MV-4-11 (cell line): ENCODE measurements at regions not wholly inside any gene's neighbourhood (a gene's known extent, or its start where the extent isn't known, plus 50 kb on each side); places are given as distances from the start of the nearest gene placed in this dataset.
"Not testable (repeated sequence)": the region's sequence is repeated elsewhere in the genome, so short reads cannot be mapped to it uniquely, and the experiment has no call there.

Source experiments
- DNase-seq: peaks from one replicate; lab custom pipeline; 2025; lab: John Stamatoyannopoulos, UW

DNA sequence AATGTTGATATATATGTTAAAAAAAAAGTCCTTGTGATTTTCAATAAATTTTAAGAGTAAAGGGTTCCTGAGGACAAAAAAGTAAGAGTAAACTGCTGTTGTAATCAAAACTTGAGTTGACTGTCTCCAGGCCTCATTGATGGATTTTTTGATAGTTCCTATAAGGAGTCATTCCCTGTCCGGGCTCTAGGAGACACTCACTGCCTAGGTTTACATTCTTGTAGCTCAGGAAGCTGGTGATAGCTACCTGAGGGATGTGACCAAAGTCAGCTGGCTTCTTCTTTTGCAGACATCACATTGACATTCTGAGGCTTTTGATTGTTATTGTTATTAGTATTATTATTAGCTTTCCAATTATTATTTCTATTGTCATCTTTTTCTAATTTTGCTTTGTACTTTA is 116.5 kb upstream of the FBXL7 start:
- DNase-seq, result no peak

DNA sequence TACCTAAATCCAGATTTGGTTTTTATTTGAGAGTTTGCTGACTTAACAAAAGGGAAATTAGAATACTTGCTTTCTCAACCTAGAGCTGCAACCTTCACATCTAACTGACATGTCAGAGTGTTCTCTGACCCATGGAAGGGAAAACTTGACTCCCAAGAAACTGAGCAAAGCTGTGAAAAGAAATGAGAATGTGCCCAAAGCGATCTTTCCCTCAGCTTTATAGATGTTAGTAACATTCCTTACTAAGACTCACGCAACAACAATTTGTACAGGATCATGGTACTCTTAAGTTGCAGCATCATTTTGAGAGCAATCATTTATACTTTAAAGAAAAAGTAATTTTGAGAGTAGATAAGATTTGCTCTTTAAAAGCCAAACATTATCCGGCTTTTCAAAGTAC is 117.0 kb upstream of the FBXL7 start:
- DNase-seq, result no peak

DNA sequence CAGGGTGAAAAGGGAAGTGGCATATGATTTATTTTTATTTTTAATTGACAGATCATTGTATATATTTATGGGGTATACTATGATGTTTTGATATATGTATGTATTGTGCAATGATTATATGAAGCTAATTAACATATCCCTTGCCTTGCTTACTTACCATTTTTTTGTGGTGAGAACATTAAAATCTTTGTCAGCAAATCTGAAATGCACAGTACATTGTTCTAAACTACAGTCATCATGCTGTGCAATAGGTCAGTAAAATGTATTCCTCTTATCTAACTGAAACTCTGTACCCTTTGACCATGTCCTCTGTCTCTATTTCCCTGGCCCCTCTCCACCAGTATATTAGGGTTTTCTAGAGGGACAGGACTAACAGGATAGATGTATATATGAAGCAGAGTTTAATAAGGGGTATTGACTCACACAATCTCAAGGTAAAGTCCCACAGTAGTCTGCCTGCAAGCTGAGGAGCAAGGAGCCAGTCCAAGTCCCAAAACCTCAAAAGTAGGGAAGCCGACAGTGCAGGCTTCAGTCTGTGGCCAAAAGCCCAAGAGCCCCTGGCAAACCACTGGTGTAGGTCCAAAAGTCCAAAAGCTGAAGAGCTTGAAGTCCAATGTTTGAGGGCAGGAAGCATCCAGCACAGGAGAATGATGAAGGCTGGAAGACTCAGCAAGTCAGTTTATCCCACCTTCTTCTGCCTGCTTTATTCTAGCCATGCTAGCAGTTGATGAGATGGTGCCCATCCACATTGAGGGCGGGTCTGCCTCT is 122.2 kb upstream of the FBXL7 start:
- DNase-seq, result no peak

DNA sequence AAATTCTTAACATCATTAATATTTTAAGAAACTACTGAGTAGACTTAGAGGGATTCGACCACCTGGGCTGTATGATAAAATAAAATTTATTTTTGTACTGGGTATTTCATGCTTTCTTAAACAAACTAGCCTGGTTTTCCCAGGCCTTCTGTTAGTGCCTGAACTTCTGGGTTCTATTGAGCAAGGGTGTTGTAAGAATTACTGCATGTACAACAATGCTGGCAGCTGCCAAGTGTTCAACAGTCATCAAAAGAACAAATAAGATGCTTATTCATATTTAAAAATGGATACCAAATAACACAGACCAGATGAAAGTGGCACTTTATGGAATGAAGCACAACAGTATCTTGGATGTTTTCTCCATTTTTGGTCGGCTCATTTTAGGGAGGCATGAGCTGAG is 123.2 kb upstream of the FBXL7 start:
- DNase-seq, result no peak

DNA sequence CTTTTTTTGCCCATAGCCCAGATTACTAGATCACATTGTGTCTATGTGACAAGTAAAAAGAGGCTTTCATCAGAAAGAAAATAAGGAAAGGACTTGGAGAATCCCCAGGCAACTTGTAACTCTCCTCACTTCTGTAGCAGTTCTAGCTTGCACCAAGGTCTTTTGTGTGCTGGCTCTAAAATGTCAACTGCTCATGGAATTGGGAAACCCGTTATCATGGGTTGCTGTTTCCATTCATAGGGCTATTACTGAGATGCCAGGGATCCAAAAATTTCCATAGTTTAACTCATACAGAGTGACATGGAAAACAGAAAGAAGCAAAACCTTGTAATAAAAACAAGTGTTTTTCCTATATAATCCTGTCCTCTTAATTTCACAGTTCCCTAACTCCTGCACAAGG is 123.9 kb upstream of the FBXL7 start:
- DNase-seq, result no peak

DNA sequence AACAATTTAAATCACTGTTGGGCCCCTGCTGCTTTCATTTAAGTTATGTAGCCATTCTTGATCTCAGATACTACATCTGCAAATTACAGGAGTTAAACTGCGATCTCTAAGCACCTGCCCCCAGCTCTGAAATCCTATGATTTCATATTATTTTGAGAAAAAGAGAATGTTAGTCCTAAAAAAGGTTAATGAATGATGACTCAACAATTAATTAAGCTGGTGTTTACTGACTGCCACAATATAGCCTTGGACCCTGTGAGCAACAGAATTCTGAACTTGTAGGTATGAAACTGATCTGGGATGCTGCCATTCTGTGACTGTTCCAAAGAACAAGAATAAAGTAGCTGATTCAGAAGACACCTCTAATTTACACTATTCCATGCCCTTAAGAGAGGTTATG is 124.4 kb upstream of the FBXL7 start:
- DNase-seq, result no peak

DNA sequence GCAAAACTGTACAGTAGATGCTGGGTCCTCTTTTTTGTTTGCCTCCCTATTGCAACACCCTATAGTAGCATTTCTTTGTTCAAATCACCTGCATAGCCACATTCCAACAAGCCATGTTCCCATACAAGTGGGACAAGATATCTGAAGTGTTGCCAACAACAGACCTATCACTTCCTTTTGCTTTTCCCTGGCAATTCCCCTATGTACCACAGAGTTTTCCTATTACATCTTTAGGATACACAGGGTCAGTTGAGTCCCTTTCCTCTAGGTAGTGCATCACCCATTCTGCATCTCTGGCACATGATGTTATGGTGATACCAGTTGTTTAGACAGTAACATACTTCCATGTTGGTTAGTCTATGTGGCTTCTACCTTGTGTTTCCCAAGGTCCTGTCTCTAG is 125.1 kb upstream of the FBXL7 start:
- no peak for DNase-seq

DNA sequence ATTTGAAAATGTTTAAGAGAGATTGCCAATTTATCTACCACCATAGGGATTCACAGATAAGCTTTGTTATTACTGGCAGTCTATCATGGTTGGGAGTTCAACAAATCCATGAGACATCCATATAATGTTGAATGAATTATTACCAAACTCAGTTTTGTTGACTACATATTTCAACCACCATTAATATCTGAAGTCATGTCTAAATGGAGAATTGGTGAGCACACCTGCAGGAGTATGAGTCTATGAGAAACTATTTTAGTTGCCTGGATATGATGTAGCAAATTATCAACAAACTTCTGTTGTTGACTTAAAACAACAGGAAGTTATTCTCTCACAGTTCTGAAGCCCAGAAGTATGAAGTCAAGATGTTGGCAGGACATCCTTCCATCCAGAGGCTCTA is 126.8 kb upstream of the FBXL7 start:
- no peak for DNase-seq

DNA sequence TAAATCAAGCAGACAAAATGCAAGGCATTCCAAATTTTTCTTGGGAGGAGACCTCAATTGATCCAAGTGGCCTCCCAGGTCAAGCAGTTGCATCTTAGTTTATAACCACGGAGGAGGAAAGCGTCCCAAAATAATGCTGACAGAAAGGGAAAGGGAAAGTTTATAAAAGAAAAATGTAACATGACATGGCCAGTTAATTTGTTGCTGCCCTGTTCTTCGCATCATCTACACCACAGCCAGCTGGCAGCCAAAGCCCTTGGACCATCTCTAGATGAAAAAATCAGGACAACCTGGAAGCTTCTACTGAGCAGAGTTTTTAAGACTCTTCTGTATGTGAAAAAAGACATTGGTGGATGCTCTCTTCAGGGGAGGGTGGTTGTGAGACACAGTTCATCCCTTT is 128.8 kb upstream of the FBXL7 start:
- DNase-seq, result no peak

DNA sequence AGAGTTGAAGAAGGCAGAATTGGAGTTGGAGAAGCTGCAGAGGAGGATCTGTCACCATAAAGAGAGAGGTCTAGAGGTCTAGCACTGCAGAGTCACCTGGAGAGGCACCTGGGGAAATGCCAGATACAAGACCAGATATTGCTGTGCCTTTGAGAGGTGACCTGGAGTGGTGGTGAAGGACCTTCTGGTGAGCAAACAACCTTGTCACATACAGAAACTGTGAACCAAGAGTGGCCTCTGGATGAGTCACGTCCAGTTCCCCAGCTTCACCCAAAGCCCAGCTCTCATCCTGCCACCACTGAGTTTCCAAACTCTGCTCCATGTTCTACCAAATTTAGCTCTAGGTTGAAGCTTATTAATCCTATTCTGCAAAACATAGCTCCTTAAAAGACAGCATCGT is 131.1 kb upstream of the FBXL7 start:
- DNase-seq, result no peak

DNA sequence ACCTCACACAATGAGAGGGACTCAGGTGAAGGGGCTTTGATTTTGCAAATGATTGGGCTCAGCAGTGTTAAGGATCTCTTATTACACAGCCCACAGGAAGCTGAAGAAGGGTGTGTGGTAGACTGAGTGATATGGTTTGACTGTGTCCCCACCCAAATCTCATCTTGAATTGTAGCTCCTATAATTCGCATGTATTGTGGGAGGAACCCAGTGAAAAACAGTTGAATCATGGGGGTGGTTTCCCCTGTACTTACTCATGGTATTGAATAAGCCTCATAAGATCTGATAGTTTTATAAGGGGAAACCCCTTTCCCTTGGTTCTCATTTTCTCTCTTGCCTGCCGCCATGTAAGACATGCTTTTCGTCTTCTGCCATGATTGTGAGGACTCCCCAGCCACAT is 132.5 kb upstream of the FBXL7 start:
- DNase-seq, result no peak

DNA sequence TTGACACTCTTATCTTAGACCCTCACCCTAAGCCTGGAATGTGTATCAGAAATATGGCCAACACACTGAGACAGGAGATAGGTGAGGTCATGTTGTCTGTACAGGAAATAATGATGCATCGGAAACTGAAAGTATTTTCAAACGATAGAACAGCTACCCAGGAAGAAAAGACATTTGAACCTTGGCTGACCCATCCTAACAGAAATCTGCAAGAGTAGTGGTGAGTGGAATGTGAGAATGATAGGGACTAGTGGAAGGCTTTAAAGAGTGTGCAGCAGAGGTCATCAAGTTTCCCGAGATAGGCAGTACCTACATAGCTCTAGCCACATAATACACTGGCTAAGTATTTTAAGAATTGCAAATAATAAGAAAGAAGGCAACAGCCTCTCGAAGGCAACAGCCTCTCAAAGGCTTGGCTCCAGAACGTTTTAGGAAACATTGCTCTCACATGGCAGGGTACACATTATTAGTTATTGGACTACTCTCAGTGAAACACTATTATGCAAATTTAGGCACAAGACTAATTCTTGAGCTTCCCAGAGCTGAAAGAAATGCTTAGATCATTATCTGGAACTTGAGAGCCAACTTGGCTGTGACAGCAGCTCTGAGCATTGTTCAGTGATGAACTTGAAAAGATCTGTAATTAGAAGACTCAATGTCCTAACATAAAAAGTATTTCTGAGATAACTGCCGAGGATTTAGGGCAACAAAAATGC is 133.1 kb upstream of the FBXL7 start:
- DNase-seq, result no peak

DNA sequence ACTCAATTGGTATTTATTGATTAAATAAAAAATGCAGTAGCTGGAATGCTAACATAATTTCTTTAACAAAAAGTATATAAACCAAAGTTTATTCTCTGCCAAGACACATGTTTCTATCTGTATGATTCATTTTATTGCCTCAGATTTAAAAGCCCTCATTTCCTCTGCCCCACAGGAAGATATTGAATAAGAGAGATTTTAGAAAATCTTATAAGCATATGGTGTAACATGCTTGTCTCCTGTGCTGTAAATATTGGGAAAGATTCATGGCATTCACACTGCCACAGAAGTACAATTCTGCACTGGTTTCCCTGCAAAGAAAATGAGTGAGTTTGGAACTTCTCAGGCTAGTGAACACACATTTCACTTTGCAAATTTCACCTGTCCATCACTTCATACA is 134.9 kb upstream of the FBXL7 start:
- DNase-seq, result no peak

DNA sequence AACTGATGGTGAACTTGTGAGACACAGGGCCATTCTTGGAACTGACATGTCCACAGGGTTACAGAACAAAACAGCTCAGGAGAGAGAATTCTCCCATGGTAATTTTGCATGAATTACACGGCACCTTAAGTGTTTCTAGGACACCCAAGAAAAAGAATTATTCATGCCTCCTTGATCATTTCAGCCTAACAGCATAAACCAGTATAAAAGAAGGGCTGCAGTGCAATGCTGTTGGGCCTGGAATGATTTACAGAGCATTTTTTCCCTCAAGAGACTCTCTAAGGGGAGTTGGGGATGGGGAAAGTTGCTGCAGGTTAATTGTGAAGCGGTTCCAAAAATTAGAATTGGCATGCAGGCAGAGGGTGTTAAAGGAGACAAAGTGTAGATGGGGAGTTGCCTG is 136.4 kb upstream of the FBXL7 start:
- no peak for DNase-seq

DNA sequence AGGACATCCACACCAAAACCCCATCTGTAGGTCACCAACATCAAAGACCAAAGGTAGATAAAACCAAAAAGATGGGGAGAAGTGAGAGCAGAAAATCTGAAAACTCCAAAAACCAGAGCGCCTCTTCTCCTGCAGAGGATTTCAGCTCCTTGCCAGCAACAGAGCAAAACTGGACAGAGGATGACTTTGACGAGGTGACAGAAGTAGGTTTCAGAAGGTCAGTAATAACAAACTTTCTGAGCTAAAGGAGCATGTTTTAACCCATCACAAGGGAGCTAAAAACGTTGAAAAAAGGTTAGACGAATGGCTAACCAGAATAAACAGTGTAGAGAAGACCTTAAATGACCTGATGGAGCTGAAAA is 142.9 kb upstream of the FBXL7 start:
- DNase-seq, result not testable (repeated sequence)

DNA sequence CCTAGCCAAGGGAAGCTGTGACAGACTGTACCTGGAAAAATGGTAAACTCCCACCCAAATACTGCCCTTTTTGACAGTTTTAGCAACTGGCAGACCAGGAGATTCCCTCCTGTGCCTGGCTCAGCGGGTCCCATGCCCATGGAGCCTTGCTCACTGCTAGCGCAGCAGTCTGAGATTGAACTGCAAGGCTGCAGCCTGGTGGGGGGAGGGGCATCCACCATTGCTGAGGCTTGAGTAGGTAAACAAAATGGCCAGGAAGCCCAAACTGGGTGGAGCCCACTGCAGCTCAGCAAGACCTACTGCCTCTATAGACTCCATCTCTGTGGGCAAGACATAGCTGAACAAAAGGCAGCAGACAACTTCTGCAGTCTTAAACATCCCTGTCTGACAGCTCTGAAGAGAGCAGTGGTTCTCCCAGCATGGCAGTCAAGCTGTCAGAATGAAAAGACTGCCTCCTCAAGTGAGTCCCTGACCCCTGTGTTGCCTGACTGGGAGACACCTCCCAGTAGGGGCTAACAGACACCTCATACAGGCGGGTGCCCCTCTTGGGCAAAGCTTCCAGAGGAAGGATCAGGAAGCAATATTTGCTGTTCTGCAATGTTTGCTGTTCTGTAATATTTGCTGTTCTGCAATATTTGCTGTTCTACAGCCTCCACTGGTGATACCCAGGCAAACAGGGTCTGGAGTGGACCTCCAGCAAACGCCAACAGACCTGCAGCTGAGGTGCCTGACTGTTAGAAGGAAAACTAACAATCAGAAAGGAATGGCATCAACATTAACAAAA is 143.5 kb upstream of the FBXL7 start:
- DNase-seq, result not testable (repeated sequence)

DNA sequence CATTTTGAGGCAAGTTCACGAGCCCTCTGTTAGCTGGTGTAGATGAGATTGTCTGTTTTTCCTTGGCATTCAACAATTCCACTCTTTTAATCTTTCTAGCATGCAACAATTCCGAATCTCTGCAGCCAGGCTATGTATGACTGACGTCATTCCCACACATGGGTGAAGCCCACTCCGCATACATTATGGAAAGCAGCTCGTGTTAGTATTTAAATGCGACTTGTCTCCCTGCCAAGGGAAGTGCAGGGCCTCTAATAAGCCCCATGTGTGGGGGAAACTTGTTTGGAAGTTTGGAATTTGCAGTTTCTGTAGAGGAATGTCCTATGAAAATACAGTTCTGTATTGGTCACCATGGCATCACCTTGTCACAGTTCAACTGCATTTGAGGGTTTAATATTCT is 146.0 kb upstream of the FBXL7 start:
- DNase-seq, result no peak

DNA sequence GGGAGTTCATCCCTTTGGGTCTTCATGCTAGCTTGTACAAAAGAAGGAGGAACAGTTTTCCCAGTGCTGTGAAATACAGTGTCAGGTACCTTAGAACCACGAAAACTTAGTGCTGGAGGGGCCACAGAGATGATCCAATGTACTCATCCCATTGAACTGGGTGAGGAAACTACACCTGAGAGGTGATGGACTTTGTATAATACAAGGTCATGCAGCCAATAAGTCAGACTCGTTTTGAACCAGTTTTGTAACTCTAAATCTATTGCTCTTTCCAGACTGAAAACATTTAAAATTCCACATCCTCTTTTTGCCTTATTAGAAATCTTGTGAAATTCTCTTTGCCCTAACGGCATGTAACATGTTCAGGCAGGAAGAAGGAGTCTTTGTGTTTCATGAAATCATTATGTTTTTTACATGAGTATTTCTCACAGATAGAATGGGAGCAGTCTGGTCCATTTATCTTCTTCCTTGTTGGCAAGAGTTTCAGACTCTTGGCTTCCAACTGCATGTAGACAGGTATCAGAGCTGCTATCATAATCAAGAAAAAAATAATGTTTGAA is 146.8 kb upstream of the FBXL7 start:
- peak; percentile 69 for DNase-seq

DNA sequence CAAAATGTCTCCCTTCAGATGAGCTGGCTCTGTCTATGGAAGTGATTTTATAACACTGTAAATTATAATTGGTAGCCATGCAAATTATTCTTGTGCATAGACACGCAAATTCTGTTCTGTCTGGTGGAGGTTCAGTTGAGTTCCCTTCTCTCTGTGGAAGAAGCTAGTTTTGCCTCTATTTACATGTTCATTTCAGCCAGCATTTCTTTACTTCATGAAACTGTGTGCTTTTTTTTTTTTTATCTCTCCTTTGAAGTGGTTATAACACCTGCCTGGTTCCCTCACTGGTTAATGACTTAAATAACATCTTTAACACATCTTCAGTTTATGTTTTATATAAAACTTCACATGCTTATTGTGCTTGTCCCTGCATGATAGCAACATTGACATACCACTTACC is 149.4 kb upstream of the FBXL7 start:
- DNase-seq, result no peak

DNA sequence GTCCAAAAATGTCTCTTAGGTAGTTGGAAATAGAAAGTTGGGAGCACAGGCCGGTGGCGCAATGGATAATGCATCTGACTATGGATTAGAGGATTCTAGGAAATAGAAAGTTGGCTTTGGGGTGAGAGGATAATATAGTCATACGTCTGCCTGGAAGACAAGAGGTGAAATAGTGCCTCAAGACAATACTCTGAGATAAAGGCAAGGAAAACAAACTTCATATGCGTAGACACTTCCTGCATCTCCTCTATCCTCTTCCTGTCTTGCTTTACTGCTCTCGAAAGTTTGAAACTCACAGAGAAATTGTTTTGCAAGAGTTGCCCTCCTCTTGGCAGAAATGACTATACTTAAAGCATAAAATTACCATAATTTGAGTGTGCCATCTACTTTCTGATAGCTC is 153.2 kb upstream of the FBXL7 start:
- DNase-seq, result no peak

DNA sequence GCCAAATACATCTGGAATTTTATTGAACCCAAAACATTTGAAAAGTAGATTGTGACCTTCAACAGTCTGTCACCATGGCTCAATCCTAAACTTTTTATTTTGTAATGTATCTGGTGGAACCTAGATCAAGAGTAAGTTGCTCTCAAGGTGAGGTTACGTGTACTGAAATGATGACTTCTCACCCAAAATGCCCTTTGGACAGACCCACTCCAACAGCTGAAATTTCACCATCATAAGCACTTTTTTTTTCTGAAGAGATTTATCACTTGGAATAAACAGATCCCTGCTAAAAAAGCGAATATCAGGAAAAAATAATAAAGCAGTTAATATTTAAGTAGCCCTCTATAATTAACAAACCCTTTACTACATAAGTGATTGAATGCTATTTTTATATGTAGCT is 155.0 kb upstream of the FBXL7 start:
- DNase-seq, result no peak

DNA sequence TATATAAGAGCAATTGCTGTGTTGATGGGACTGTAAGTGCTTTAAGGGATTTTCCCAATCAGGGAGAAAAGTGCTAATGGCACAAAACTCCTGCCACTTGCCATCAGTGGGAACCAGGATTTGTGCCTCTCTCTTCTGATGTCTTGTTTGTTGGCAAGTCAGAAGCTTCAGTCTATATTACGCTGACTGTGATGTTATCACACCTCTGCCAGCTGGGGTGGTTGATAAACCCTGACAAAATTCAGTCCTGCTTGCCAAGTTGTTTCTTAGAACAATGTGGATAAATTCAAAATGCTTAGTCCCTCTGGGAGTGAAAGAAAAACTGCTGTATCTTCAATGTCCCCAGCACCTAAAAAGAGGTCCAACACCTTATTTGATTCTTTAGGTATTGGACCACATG is 161.4 kb upstream of the FBXL7 start:
- DNase-seq, result no peak
